K562 (cell line): ENCODE measurements at regions not wholly inside any gene's neighbourhood (a gene's known extent, or its start where the extent isn't known, plus 50 kb on each side); places are given as distances from the start of the nearest gene placed in this dataset.

Experiments
- ARID1B ChIP-seq: fragments of 450-650 bp; IDR thresholded peaks from 2 replicates; pipeline ENCODE4 v1.6.1; 2016; ENCODE audit warnings: antibody characterized with exemption, mild to moderate bottlenecking, inconsistent platforms
- CHD4 ChIP-seq: fragments of 200-600 bp; sonication (generic); IDR thresholded peaks from 3 replicates; pipeline ENCODE4 v1.6.1; 2012; ENCODE audit warnings: low read depth, mild to moderate bottlenecking, mixed read lengths, low read length, inconsistent platforms; ENCODE audit not compliant: insufficient read depth, insufficient replicate concordance, poor library complexity, severe bottlenecking
- DPF2 ChIP-seq: fragments of 450-650 bp; IDR thresholded peaks from 2 replicates; pipeline ENCODE4 v1.6.1; 2016
- FOS ChIP-seq: IDR thresholded peaks from 3 replicates; pipeline ENCODE4 v1.6.1; 2011; ENCODE audit not compliant: insufficient read length; ENCODE audit errors: extremely low read depth
- FOSL1 ChIP-seq: fragments of 200-800 bp; sonication (Bioruptor generic); conservative IDR thresholded peaks from 2 replicates; pipeline ENCODE4 v1.6.1; 2016; ENCODE audit warnings: missing genetic modification characterization, missing compliant biosample characterization
- GTF2E2 ChIP-seq: fragments of 200-800 bp; sonication (Bioruptor generic); IDR thresholded peaks from 2 replicates; pipeline ENCODE4 v1.6.1; 2016; ENCODE audit warnings: missing genetic modification characterization, missing compliant biosample characterization
- KDM1A ChIP-seq, 2 experiments: fragments of 450-650 bp; IDR thresholded peaks; 2 replicates each; pipeline ENCODE4 v1.6.1; 2016; ENCODE audit warnings: mild to moderate bottlenecking in 2 of 2
- KLF10 ChIP-seq: fragments of 250-450 bp; sonication (Bioruptor Pico); IDR thresholded peaks from 2 replicates; pipeline ENCODE4 v1.6.1; 2021; ENCODE audit warnings: matching md5 sums
- MAFG ChIP-seq: fragments of 450-650 bp; conservative IDR thresholded peaks from 2 replicates; pipeline ENCODE4 v1.6.1; 2016; ENCODE audit warnings: missing genetic modification characterization, missing compliant biosample characterization
- MBD2 ChIP-seq: sonication (generic); IDR thresholded peaks from 2 replicates; pipeline ENCODE4 v1.6.1; 2016; ENCODE audit warnings: low read depth, borderline replicate concordance
- NCOR1 ChIP-seq: fragments of 450-650 bp; IDR thresholded peaks from 2 replicates; pipeline ENCODE4 v1.6.1; 2016; ENCODE audit warnings: mild to moderate bottlenecking, moderate library complexity
- PML ChIP-seq: IDR thresholded peaks from 2 replicates; pipeline ENCODE4 v1.6.1; 2012; ENCODE audit warnings: low read length, inconsistent platforms
- POLR2H ChIP-seq: IDR thresholded peaks from 2 replicates; pipeline ENCODE4 v1.6.1; 2016; ENCODE audit warnings: missing genetic modification characterization, low read depth, mild to moderate bottlenecking, control low read depth, missing compliant biosample characterization, moderate library complexity
- RAD21 ChIP-seq, 2 experiments: fragments of 250-450 bp in 1 of 2; fragments of 450-650 bp in 1 of 2; sonication (Bioruptor Pico) in 1 of 2; formaldehyde crosslinking in 1 of 2; IDR thresholded peaks in 1 of 2; conservative IDR thresholded peaks in 1 of 2; 2 replicates each; pipeline versions ENCODE4 v1.4.0 to v1.8.0; 2020 to 2022; ENCODE audit warnings: mild to moderate bottlenecking in 2 of 2, moderate library complexity in 1 of 2
- SIRT6 ChIP-seq: IDR thresholded peaks from one replicate; pipeline ENCODE4 v1.6.1; 2012; ENCODE audit warnings: low read depth, mild to moderate bottlenecking, control low read depth, inconsistent platforms, low read length, moderate library complexity
- SPI1 ChIP-seq: IDR thresholded peaks from 2 replicates; pipeline ENCODE4 v1.6.1; 2011; ENCODE audit warnings: low read depth, low read length, control low read depth, borderline replicate concordance
- TAF9B ChIP-seq: fragments of 450-650 bp; IDR thresholded peaks from 2 replicates; pipeline ENCODE4 v1.6.1; 2018; ENCODE audit warnings: mild to moderate bottlenecking; ENCODE audit not compliant: partially characterized antibody
- TEAD4 ChIP-seq, 2 experiments: sonication (generic) in 1 of 2; formaldehyde crosslinking in 1 of 2; IDR thresholded peaks; 2 replicates each; pipeline versions ENCODE4 v1.6.1 to v1.8.0; 2012 to 2022; ENCODE audit warnings: borderline replicate concordance in 1 of 2, inconsistent platforms in 1 of 2, low read length in 1 of 2, mild to moderate bottlenecking in 1 of 2, missing genetic modification reagents in 1 of 2
- ZNF75A ChIP-seq: fragments of 450-650 bp; formaldehyde crosslinking; IDR thresholded peaks from 2 replicates; pipeline ENCODE4 v1.4.0; 2020; ENCODE audit warnings: mild to moderate bottlenecking
- ZNF830 ChIP-seq: fragments of 250-450 bp; sonication (Bioruptor Pico); IDR thresholded peaks from 2 replicates; pipeline ENCODE4 v1.5.0; 2021; ENCODE audit warnings: mild to moderate bottlenecking
- TF ChIP-seq, protein P1 (sequence below): sonication (generic); formaldehyde crosslinking; IDR thresholded peaks from 2 replicates; pipeline ENCODE4 v1.8.1; 2023; ENCODE audit warnings: mild to moderate bottlenecking, missing genetic modification reagents
- TF ChIP-seq, protein P2 (sequence below), 2 experiments: fragments of 450-650 bp; conservative IDR thresholded peaks; 2 replicates each; pipeline ENCODE4 v1.6.1; 2017; ENCODE audit warnings: mild to moderate bottlenecking in 2 of 2, moderate library complexity in 2 of 2
- TF ChIP-seq, protein P3 (sequence below): fragments of 200-800 bp; sonication (Bioruptor generic); IDR thresholded peaks from 2 replicates; pipeline ENCODE4 v1.6.1; 2017; ENCODE audit warnings: missing genetic modification characterization, missing compliant biosample characterization
- TF ChIP-seq, protein P4 (sequence below): fragments of 250-450 bp; sonication (Bioruptor Pico); IDR thresholded peaks from 2 replicates; pipeline ENCODE4 v1.8.0; 2022; ENCODE audit warnings: moderate library complexity, mild to moderate bottlenecking, inconsistent platforms

DNA sequence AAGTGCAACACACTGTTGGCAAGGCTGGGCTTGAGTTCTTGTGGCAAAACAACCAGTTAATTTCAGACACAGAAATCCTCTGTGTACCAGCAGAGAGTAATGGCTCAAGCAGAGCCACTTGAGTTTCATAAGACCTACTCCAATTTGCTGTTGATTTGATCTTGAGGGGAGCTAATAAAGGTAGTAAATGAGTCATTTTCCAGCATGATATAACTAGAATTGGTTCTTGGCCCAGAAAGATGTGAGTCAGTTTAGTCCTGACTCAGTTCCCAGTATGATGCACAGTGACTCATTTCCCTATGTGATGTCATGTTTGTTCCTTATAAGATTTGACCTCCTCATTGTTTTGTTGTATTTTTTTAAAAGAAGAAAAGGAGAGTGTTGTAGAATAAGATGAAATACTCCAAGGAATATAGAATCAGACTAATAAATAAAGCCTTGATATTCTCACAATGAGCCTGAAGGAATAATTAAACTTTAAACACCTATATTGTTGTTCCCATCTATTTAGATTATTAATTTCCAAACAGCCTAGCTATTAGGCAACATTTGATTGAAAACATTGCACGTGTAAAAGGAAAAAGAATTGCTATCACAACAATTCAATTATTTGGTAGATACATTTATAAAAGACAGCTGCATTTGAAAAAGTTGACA lies 186.2 kb downstream of the REEP3 start (continued):
- TF ChIP-seq, protein P1, sequence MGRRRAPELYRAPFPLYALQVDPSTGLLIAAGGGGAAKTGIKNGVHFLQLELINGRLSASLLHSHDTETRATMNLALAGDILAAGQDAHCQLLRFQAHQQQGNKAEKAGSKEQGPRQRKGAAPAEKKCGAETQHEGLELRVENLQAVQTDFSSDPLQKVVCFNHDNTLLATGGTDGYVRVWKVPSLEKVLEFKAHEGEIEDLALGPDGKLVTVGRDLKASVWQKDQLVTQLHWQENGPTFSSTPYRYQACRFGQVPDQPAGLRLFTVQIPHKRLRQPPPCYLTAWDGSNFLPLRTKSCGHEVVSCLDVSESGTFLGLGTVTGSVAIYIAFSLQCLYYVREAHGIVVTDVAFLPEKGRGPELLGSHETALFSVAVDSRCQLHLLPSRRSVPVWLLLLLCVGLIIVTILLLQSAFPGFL (CRISPR knock-in tag): no peak
- TF ChIP-seq DPF2: peak; percentile 85
- TF ChIP-seq TAF9B: peak; percentile 59
- 0 out of 4 replicates have a peak, but pooled peaks of 1 of the 2 experiments have one; percentile 12 for TF ChIP-seq RAD21 (CRISPR knock-in tag; conservative IDR thresholded peaks at IDR 0.05 in 1 of 2, IDR thresholded peaks at IDR 0.05 in 1 of 2)
- no peak for TF ChIP-seq SPI1
- TF ChIP-seq NCOR1: peak; percentile 49
- TF ChIP-seq FOS: peak; percentile 82
- peak; percentile 100 for TF ChIP-seq FOSL1
- TF ChIP-seq, protein P2, sequence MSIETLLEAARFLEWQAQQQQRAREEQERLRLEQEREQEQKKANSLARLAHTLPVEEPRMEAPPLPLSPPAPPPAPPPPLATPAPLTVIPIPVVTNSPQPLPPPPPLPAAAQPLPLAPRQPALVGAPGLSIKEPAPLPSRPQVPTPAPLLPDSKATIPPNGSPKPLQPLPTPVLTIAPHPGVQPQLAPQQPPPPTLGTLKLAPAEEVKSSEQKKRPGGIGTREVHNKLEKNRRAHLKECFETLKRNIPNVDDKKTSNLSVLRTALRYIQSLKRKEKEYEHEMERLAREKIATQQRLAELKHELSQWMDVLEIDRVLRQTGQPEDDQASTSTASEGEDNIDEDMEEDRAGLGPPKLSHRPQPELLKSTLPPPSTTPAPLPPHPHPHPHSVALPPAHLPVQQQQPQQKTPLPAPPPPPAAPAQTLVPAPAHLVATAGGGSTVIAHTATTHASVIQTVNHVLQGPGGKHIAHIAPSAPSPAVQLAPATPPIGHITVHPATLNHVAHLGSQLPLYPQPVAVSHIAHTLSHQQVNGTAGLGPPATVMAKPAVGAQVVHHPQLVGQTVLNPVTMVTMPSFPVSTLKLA (conservative IDR thresholded peaks at IDR 0.05): 0 out of 4 replicates have a peak, but pooled peaks have one; percentile 20 to 22
- TF ChIP-seq SIRT6: no peak
- TF ChIP-seq ZNF75A (CRISPR knock-in tag): no peak
- TF ChIP-seq POLR2H (tag): 0 out of 2 replicates have a peak, but pooled peaks have one; percentile 29
- TF ChIP-seq KLF10 (CRISPR knock-in tag): no peak
- no peak for TF ChIP-seq TEAD4 (IDR thresholded peaks at IDR 0.05; ENCODE audit: low read length)
- TF ChIP-seq TEAD4 (CRISPR knock-in tag; IDR thresholded peaks at IDR 0.05; ENCODE audit: borderline replicate concordance): no peak
- TF ChIP-seq ARID1B: peak; percentile 86
- TF ChIP-seq GTF2E2 (tag): no peak
- TF ChIP-seq MBD2: peak; percentile 43; the same call in 1 of the 2 replicates
- TF ChIP-seq, protein P3, sequence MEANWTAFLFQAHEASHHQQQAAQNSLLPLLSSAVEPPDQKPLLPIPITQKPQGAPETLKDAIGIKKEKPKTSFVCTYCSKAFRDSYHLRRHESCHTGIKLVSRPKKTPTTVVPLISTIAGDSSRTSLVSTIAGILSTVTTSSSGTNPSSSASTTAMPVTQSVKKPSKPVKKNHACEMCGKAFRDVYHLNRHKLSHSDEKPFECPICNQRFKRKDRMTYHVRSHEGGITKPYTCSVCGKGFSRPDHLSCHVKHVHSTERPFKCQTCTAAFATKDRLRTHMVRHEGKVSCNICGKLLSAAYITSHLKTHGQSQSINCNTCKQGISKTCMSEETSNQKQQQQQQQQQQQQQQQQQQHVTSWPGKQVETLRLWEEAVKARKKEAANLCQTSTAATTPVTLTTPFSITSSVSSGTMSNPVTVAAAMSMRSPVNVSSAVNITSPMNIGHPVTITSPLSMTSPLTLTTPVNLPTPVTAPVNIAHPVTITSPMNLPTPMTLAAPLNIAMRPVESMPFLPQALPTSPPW: 0 out of 2 replicates have a peak, but pooled peaks have one; percentile 19
- no peak for TF ChIP-seq ZNF830 (CRISPR knock-in tag)
- no peak for TF ChIP-seq MAFG (tag)
- TF ChIP-seq, protein P4, sequence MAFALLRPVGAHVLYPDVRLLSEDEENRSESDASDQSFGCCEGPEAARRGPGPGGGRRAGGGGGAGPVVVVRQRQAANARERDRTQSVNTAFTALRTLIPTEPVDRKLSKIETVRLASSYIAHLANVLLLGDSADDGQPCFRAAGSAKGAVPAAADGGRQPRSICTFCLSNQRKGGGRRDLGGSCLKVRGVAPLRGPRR (CRISPR knock-in tag): no peak
- TF ChIP-seq KDM1A (IDR thresholded peaks at IDR 0.05): peak; percentile 22 to 51; a peak in 2 of 4 replicates
- TF ChIP-seq PML: no peak
- TF ChIP-seq CHD4: no peak
